ENCODE measurements at regions not wholly inside any gene's neighbourhood (a gene's known extent, or its start where the extent isn't known, plus 50 kb on each side); places are given as distances from the start of the nearest gene placed in this dataset.

- no TSS peak for BruUV-seq (replicated peaks)
- no peak overlapping the region for H3K27ac ChIP-seq (ENCODE audit: control insufficient read depth, insufficient read depth)
- FAIRE-seq = no peak
- H3K4me2 ChIP-seq (ENCODE audit: control insufficient read depth, insufficient read depth) = no peak overlapping the region
- no peaks in the 10 kb centered on the region for H3K9me3 ChIP-seq (replicated peaks; ENCODE audit: control insufficient read depth, insufficient read depth, low read length)
- in situ Hi-C loops (cut with MboI) = no loop called here
- no peak for DNase-seq (ENCODE audit: low read depth, low spot score)
- H3K9ac ChIP-seq (ENCODE audit: control insufficient read depth, insufficient read depth, low read length) = no peak overlapping the region
- no peak for ATAC-seq
- H3K4me1 ChIP-seq (ENCODE audit: control insufficient read depth, insufficient read depth, low read length) = no peaks in the 10 kb centered on the region
- no peaks in the 10 kb centered on the region for H3K79me2 ChIP-seq (ENCODE audit: control insufficient read depth, insufficient read depth, low read length)
- no peak overlapping the region for H2AFZ ChIP-seq (ENCODE audit: control insufficient read depth, low read depth, low read length)
- no peaks in the 10 kb centered on the region for H3K36me3 ChIP-seq (ENCODE audit: control insufficient read depth in 2 of 2, insufficient read depth in 2 of 2, low read length in 1 of 2)
- 0% methylated on average over 2 of the region's 2 CpGs for WGBS (ENCODE audit: insufficient coverage, insufficient replicate concordance, low lambda C conversion rate, missing lambda C conversion rate)
- CTCF ChIA-PET = no interaction called here
- POLR2A ChIA-PET = no interaction called here
- TF ChIP-seq NFYB (IDR thresholded peaks at IDR 0.05; ENCODE audit: insufficient read depth, low read depth, low read length) (no peak), POLR2A (IDR thresholded peaks at IDR 0.05; ENCODE audit: low read depth, low read length) (no peak), IKZF1 (conservative IDR thresholded peaks at IDR 0.05) (no peak), ZNF622 (IDR thresholded peaks at IDR 0.05) (no peak), TARDBP (IDR thresholded peaks at IDR 0.05; ENCODE audit: borderline replicate concordance) (no peak), RELB (IDR thresholded peaks at IDR 0.05; ENCODE audit: low read depth) (no peak), NR2F1 (conservative IDR thresholded peaks at IDR 0.05) (no peak), PBX3 (IDR thresholded peaks at IDR 0.05; ENCODE audit: insufficient replicate concordance, low read depth, low read length) (no peak), BCL11A (IDR thresholded peaks at IDR 0.05; ENCODE audit: low read depth, low read length) (no peak), POLR2AphosphoS5 (IDR thresholded peaks at IDR 0.05; ENCODE audit: low read length) (no peak), RAD21 (IDR thresholded peaks at IDR 0.05; ENCODE audit: insufficient read depth, low read depth, low read length) (no peak), SREBF1 (IDR thresholded peaks at IDR 0.05; ENCODE audit: low read length) (no peak), MEF2B (IDR thresholded peaks at IDR 0.05; ENCODE audit: partially characterized antibody, poor library complexity, severe bottlenecking) (no peak), LARP7 (IDR thresholded peaks at IDR 0.05) (no peak), ZBED1 (IDR thresholded peaks at IDR 0.05; ENCODE audit: borderline replicate concordance) (no peak)
- TF ChIP-seq, protein P1, sequence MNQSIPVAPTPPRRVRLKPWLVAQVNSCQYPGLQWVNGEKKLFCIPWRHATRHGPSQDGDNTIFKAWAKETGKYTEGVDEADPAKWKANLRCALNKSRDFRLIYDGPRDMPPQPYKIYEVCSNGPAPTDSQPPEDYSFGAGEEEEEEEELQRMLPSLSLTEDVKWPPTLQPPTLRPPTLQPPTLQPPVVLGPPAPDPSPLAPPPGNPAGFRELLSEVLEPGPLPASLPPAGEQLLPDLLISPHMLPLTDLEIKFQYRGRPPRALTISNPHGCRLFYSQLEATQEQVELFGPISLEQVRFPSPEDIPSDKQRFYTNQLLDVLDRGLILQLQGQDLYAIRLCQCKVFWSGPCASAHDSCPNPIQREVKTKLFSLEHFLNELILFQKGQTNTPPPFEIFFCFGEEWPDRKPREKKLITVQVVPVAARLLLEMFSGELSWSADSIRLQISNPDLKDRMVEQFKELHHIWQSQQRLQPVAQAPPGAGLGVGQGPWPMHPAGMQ (IDR thresholded peaks at IDR 0.05; ENCODE audit: borderline replicate concordance) = no peak
- RAD21 ChIA-PET (ENCODE audit: unreplicated experiment) = no interaction called here
- no peaks in the 10 kb centered on the region for H3K27me3 ChIP-seq (replicated peaks in 1 of 2; ENCODE audit: control insufficient read depth in 2 of 2, insufficient read depth in 2 of 2, low read length in 1 of 2)
- SMC1A ChIA-PET (ENCODE audit: uncharacterized antibody, unreplicated experiment) = interaction anchor here (1.1 to 3.2 kb wide), 4 partner anchors 9 to 15 kb away, joined by 3 to 9 read pairs (median 4); no protein-coding TSS in a partner anchor
- H3K4me3 ChIP-seq = no peak overlapping the region
- no peaks in the 10 kb centered on the region for H4K20me1 ChIP-seq (ENCODE audit: control insufficient read depth, insufficient read depth)
- intact Hi-C loops (cut with micrococcal nuclease; ENCODE audit: unreplicated experiment) = no loop called here
Measured at GRCh38 chr18:34521040-34521439, 189.1 kb upstream of the DTNA start.

Data from GM12878 (cell line).